Dedifferentiated amniotic fluid mesenchymal stem cell (primary cell): ENCODE measurements at regions not wholly inside any gene's neighbourhood (a gene's known extent, or its start where the extent isn't known, plus 50 kb on each side); places are given as distances from the start of the nearest gene placed in this dataset.

Source experiments
- DNase-seq: peaks from one replicate; pipeline ENCODE4 v3.0.0-alpha.2; 2016; ENCODE audit errors: extremely low spot score

DNA sequence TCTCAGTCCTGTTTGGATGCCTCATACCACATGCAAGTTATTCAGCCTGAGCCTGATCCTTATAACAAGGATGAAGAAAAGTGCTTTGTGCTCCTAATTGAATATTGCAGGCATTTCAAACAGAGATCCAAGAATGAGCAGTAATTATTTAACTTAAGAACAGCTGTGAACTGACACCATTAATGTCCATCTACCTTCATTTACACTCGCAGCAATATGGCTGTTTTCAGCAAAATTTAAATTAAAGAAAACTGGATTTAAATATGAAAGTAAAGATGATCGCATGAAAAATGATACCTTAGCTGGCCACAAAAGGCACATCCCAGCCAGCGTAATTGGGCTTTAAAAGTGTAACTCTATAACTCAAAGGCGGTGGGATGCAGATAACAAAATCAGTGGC, 466.3 kb downstream of the GALC start:
- no peak for DNase-seq

DNA sequence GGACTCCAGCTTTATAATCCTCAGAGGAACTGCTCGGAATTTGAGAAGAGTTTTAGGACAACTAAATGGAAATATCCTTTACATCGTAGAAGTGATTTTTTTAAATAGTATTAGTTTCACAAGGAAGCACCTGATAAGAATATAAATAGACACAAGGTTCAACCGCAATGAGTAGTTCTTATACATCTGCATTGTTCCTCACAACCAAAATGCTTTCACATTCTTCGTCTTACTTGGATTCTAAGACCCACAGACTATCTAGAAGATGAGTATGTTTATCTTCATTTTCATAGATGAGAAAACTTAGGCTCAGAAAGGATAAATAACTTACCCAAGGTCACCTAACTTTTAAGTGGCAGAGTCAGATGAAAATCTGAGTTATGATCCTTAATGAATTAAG, 469.0 kb downstream of the GALC start:
- DNase-seq = no peak

DNA sequence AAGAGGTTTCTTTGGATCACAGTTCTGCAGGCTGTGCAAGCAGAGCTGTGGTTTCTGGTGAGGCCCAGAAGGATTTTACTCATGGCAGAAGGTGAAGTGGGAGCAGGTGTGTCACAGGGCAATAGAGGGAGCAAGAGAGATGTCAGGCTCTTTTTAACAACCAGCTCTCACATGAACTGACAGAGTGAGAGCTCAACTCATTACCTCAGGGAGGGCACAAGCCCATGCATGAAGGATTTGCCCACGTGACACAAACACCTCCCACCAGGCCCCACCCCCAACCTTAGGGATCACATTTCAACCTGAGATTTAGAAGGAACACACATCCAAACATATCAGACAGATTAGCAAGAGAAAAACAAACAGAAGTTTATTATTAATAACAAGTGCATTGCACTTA, 470.4 kb downstream of the GALC start:
- DNase-seq = no peak

DNA sequence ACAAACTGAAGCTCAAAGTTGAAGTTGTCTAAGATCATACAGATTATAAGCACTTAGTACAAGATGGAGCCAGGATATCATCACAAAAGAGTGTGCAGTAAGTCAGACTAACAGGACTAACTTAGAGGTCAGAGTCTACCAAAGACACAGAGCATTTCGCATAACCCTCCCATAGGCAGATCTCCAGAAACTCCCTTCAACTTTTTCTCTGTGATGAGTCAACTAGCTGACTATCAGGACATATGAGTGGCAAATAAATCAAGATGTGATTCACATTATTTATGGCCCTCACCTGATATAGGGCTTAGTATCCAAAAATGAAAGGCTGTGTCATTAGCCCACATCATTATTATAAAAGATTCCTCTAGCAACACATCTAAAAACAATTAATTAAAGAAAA, 484.6 kb downstream of the GALC start:
- DNase-seq = no peak

DNA sequence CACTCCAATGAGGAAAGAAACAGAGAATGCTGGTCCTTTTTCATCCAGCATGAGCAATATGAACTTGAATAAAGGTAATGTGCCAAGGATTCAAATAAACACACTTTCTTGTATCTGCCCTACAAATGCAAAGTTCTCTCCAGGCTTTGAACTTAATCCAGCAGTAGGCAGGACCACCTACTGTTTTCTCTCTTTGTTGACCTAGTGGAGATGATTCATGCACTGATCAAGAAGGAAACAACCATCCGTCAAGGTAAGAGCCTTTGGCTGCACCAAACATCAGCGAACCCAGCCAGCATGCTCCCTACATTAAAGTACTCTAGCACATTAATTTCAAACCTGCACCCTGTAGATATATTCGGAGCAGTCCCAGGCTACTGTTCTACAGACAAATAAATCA, 489.3 kb downstream of the GALC start:
- no peak for DNase-seq

DNA sequence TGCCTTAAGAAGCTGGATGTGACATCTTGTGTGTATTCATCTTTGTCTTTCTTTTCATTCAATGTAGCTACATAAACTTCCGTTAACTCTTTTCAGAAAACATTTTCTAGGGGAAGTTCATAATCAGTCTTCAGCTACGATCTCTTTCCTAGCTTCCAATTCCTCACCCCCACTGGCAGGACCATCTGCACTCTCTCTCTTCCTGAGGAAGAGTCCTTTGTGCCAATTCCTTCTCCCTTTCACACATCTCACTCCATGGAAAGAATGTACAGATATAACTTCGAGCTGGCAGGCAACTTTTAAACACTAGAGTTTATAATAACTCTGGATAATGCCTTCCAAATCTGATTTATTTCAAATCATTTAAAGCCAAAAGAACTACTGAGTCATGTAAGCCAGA, 495.7 kb downstream of the GALC start:
- no peak for DNase-seq

DNA sequence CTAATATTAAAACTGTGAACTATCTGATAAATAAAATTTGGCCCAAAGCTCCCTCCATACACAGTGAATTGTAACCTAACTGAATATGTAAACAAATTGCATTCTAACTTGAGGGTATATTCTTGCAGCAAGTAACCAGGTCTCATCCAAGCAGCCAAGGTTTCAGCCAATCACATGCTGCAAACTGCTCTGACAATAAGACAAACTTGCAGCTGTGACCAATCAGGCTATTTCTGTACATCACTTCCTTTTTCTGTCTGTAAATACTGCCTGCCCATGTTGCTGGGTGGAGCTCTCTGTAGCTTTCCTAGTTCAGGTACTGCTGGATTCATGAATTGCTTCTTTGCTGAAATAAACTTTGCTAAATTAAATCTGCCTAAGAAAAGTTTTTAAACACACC, 499.0 kb downstream of the GALC start:
- no peak for DNase-seq

DNA sequence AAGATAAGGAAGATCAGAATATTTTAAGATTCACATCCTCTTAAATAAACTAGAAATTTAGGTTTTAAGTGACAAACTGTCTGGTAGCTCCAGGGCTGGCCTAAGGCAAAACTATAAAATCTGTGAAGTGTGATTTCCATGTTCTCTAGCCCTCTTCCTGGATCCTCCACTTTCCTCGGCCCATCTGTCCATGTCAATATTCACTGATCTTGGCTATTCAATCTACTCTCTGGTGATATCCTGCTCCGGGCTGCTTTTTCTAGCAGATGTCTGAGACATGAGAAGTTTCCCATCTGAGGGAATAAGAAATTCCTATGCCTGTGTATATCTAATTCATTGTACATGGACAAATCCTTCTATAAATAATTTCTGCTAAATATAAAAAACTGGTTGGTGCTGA, 500.4 kb downstream of the GALC start:
- no peak for DNase-seq

DNA sequence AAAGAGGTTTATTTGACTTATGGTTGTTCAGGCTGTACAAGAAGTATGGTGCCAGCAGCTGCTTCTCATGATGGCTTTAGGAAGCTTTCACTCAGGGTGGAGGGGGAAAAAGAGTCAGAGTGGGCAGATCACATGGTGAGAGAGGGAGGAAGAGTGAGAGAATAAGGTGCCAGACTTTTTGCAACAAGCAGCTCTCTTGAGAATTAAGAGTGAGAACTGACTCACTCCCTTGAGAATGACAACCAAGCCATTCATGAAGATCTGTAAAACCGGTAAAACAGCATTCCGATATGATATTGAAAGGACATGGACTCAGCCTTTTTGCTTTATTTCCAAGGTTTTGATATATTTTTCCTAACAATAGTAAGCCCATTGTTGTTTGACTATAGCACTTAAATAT, 501.2 kb downstream of the GALC start:
- no peak for DNase-seq

DNA sequence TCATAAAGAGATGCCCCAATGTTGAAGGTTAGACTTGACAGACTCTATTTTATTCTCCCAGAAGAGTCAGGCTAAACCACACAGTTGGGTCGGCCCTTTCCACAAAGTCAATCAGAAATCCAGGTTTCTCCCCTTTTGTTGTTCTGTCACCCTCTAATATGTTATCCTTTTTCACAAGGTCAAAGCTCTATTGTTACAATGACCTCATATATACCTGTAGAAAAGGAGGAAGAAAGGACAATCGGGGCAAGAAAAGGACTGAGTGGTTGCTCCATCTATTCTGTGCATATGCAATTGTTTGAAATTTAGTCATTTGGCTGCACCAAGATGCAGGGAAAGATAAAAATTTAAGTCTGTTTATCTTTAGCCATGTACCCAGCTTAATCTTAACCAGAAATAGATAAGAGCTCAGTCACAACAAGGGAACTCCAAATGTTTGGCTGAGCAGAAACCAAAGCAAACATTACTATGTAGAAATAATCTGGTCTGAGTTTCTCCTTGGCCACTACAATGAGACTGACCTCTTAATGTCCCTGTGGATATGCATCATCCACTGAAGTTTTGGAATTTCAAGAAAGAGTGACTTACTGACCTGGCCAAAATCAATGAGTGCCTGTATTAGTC, 503.7 kb downstream of the GALC start:
- DNase-seq = no peak

DNA sequence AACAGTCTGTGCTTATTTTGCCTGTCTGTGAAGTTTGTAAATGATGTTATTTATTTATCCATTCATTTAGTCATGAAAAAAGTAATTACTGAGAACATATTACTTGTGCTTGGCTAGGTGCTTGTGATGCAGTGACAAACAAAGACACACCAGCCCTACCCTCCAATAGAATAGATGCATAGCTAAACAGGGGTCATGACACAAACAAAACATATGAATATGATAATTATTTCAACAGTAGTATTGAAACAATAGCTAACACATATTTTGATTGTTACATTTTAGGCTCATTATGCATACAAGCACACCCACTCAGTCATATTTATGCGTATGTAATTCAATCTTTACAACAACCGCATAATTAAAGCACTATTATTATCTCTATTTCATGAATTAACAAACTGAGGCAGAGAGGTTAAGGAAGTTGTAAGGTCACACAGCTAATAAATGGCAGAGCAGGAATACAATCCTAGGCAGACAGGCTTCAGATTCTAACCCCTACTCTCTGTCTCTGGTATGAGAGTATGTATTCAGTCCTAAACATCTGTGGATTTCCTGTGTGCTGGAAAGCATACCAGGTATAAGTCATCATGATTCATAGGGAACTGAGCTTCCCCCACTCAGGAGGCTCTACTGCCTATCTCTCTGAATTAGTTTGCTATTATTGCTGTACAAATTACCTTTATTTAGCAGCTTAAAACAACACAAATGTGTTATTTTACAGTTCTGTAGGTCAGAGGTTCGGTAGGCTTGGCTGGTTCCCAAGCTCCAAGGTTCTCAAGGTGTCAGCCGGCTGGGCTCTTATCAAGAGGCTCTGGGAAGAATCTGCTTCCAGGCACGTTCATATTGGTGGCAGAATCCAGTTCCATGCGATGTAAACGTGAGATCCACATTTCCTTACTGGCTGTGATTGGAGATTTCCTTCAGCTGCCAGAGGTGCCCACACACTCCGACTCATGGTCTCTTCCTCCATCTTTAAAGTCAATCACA, 509.4 kb downstream of the GALC start:
- DNase-seq = no peak

DNA sequence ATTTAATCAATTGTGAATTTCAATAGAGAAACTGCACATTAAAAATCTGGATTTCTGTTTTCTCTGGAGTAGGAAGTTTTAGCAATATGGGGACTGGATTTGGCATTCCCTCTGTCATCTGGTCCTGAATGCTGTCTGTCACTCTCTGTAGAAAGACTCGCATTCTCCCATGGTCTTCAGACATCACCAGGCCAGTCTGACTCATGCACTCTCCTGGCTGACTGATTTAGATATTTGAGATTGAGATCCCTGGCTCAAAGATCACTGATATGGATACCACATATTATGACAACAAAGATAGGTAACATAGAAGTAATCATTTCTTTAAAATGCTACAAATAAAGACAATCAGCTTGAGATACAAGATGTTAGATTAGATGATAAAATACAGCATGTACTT, 524.5 kb downstream of the GALC start:
- no peak for DNase-seq

DNA sequence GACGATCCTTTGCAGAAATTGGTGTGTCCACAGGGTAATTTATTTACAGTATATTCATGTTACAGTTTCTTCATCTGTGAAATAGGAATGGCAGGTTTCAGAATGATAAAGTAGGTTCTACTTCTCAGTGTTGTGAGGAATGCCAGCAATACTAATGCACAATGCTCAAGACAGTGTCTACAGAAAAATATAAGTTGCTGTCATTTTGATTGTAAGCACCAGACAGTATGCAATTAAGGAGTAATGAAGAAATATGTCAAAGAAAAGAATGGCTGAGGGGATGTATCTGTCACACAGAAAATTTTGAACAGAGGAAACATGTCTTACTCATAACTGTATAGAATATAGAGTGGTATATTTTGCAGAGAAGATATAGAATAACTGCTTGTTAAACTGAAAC, 525.4 kb downstream of the GALC start:
- DNase-seq = no peak

DNA sequence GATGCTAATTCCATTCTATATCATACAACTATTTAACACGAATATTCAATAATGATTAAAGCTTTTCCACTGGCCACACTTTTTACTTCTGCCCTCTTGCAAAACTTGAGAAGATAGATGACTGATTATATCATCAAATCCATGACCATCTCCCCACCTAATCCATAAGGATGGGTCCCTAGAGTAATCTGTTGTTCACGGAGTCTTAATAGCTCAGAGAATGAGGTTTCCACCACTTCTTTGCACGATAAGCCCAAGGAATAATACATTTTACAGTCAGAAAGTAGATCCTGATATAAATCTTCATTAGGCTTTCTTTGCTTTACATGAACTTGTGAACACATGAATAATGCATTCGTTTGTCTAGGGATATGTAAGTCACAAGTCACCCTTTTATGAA, 527.2 kb downstream of the GALC start:
- DNase-seq = no peak

DNA sequence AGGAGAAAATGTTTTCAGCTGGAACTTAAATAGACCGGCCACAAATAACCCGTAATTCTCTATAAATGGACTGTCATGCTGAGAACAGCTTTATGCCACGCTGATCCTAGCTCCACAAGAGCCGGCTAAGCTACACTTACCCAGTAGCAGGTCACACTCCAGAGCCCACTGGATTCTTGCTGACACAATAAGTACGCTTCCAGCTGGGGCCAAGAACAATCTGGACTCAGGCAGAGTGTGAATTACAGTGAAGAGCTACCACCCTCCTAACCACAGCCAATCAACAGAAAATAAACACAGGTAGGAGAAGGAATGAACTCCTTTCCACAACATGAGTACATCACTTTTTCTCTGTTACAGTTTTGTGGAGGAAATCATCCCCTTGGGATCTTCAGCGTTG, 531.3 kb downstream of the GALC start:
- DNase-seq = no peak

DNA sequence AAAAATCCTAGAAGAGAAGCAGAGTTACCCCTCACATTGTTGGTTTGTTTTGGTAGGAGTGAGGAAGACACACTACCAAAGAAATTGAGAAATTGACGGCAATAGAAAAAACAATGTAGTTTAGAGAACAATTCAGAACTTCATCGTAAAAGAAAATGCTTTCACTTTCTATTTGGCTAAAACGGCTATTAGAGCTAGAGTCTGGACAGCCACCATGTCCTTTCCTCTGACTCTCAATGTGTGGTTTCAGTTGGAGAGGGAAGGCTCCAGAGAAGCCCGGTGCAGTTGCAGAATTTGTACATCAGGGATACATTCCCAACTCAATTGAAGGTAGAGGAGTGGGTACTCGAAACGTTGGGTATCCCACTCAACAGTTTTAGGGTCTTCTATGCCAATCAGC, 535.3 kb downstream of the GALC start:
- DNase-seq = no peak

DNA sequence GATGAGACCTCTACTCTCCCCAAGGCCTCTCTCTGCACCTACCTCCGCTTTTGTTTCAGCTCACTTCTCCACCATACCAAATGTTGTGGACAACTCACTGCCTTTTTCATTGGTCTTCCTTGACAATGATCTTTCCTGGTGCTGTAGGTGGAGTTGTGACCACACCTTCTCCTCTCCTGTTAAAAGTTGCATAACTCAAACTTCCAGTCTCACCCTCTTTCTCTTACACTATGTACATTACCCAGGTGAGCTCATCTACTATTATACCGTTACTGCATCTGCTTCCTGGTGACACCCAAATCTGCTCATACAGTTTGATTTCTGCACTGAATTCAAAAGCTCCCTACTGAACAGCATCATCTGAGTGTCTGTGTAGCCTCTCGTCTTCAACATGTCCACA, 542.8 kb downstream of the GALC start:
- DNase-seq = no peak

DNA sequence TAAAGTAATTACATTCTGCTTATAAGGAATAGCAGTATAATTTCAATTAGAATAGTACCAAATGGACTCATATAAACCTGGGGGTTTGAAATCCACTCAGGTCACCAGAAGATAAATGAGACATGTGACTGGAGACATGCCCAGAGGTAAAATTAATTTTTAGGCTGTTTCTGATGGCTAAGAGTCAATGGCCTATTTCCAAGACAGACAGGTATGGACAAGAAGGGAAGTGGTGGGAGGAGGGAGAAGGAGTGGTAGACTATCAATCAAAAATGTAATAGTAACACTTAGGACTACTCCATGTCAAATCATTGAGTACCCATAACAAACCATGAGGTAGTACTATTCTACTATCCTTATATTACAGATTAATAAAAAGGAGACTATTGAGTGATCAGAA, 544.0 kb downstream of the GALC start:
- DNase-seq = no peak

DNA sequence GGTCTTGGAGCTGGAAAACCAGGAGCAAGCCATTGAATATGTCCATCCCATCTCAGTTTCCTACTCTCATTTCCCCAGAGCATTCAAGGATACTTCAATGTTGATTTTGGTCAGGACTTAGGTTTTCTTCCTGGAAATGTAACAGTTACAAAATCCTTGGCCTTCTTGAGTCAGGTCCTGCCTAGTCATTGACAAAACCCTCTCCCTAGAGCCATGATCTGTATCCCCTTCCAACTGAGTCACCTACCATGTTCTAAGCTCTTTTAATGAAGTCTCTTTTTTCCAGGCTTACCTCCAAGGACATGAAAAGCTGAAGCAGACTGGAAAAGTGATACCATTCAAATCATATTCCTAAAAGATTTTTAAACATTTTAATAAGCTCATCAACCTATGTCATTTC, 549.2 kb downstream of the GALC start:
- DNase-seq = no peak

DNA sequence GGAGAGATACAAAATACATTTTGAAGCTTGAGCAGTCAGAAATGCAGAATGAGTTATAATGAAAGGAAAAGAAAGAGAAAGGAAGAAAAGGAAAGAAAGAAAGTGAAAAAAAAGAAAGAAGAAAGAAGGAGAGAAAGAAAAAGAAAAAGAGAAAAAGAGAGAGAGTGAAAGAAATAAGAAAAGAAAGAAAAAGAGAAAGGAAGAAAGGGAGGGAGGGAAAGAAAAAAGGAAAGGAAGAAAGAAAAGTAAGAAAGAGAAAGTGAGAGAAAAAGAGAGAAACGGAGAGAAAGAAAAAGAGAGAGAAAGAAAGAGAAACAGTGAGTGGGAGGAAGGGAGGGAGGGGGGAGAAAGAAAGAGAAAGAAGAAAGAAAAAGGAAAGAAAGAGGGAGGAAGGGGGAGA, 549.9 kb downstream of the GALC start:
- DNase-seq = no peak

DNA sequence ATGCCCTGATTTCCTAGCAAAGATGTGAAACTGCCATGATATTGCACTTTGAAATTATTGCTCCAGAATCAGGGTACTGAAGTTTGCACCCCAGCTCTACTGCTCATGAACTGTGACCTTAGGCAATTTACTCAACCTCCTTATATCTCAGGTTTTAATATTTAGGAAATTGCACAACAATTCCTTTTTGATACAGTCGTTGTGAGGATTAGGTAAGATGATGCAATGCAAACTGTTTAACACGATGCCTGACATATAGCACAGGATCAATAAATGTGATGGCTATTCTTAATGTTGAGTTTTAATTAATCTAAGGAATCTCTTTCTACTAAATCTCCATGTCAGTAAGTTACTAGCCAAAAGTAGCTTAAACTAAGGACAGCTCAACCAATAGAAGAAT, 555.8 kb downstream of the GALC start:
- no peak for DNase-seq

DNA sequence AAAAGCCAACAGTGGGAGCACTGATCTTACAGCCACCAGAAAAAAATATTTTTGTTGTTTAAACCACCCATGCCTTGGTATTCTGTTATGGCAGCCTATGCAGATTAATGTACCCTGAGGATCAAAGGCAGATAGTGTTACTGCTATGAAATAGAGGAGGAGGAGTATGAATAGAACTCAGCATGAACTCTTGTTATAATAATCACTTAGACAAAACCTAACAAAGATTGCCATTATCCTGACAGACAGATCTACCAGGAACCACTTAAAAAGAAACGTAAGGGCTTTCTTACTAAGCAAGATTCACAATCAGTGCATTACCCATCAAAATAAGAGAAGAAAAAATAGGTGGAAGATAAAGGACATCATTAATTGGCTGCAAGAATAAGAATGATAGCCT, 558.3 kb downstream of the GALC start:
- no peak for DNase-seq

DNA sequence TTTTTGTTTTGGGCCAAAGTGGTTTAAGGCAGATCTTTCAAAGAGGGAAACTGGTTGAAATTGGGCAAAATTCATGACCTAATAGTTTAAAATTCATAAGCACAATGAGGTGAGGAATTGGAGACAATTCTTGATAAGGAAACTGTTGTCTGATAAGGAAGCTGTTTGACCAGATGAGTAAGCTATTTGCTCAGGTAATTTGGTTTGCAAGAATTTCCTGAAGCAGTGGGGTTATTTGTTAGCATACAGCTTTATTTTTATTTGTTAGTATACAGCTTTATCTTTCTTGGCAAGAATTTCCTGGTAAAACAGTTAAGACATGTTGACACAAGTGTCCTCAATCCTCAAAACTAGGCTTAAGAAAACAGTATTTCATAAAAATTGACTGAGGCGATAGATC, 559.0 kb downstream of the GALC start:
- no peak for DNase-seq

DNA sequence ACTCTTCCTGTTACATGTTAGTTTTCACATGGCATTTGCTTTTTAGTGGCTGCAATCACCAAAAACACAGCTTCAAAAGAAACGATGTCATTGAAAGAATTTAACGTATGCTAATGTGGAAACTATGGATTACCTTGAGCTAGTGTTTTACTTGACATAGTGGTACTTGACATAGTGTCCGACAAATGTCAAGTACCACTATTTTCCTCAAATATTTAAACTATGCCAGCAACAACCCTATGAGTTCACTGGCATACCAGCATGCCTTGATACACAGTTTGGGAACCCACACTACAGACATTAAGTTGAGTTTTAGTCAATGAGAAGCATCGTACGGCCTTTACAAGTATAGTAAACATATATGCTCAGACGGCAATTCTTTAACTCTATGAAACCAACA, 560.3 kb downstream of the GALC start:
- no peak for DNase-seq
